Sigmoid colon (tissue), 4 donors: ENCODE measurements at regions not wholly inside any gene's neighbourhood (a gene's known extent, or its start where the extent isn't known, plus 50 kb on each side); places are given as distances from the start of the nearest gene placed in this dataset.

Source experiments
- EP300 ChIP-seq, 4 donors: sonication (generic); formaldehyde crosslinking; IDR thresholded peaks; one replicate each; pipeline ENCODE4 v1.6.1; 2017; ENCODE audit warnings: antibody characterized with exemption in 4 of 4
- POLR2A ChIP-seq, 2 donors: fragments of 450-650 bp; IDR thresholded peaks; one replicate each; pipeline ENCODE4 v1.6.1; 2016; ENCODE audit warnings: antibody characterized with exemption in 2 of 2, mild to moderate bottlenecking in 2 of 2, moderate library complexity in 2 of 2
- POLR2AphosphoS5 ChIP-seq, 4 donors: sonication (generic); formaldehyde crosslinking; IDR thresholded peaks; one replicate each; pipeline ENCODE4 v1.6.1; 2017; ENCODE audit warnings: antibody characterized with exemption in 4 of 4
- TF ChIP-seq, protein P1 (sequence below), 4 experiments: fragments of 450-650 bp in 3 of 4; fragments of 200-600 bp in 1 of 4; IDR thresholded peaks; one replicate each; pipeline ENCODE4 v1.5.1; 2016 to 2019; ENCODE audit warnings: antibody characterized with exemption in 4 of 4, mild to moderate bottlenecking in 3 of 4, moderate library complexity in 2 of 4

DNA sequence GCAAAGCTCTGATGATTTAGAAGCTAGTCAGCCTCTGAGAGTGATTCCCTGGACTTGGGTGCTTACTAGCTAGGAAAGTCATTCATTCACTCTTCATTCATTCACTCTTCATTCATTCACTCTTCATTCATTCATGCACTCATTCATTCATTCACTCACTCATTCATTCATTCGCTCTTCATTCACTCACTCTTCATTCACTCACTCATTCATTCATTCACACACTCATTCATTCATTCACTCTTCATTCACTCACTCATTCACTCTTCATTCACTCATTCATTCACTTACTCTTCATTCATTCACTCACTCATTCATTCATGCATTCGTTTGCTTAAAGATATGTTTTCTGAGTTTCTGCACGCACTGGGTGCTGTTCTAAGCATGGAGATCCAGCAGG is 292.7 kb upstream of the TNRC6C start:
- TF ChIP-seq, protein P1, sequence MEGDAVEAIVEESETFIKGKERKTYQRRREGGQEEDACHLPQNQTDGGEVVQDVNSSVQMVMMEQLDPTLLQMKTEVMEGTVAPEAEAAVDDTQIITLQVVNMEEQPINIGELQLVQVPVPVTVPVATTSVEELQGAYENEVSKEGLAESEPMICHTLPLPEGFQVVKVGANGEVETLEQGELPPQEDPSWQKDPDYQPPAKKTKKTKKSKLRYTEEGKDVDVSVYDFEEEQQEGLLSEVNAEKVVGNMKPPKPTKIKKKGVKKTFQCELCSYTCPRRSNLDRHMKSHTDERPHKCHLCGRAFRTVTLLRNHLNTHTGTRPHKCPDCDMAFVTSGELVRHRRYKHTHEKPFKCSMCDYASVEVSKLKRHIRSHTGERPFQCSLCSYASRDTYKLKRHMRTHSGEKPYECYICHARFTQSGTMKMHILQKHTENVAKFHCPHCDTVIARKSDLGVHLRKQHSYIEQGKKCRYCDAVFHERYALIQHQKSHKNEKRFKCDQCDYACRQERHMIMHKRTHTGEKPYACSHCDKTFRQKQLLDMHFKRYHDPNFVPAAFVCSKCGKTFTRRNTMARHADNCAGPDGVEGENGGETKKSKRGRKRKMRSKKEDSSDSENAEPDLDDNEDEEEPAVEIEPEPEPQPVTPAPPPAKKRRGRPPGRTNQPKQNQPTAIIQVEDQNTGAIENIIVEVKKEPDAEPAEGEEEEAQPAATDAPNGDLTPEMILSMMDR (IDR thresholded peaks at IDR 0.05), result no peak
- TF ChIP-seq POLR2AphosphoS5 (IDR thresholded peaks at IDR 0.05), result no peak
- no peak for TF ChIP-seq POLR2A (IDR thresholded peaks at IDR 0.05)
- no peak for TF ChIP-seq EP300 (IDR thresholded peaks at IDR 0.05)
